Adrenal gland (tissue), 9 donors: ENCODE measurements at regions not wholly inside any gene's neighbourhood (a gene's known extent, or its start where the extent isn't known, plus 50 kb on each side); places are given as distances from the start of the nearest gene placed in this dataset.
A peak's percentile ranks its signal among the peaks of the same experiment; 100 is the strongest.

Experiments
- DNase-seq, 7 donors: peaks; one replicate each; pipeline ENCODE4 v3.0.0-alpha.2; 2019 to 2020
- H3K27ac ChIP-seq, 5 donors: fragments of 200-600 bp; sonication (generic) in 4 of 5; 1 replicate in 3 of 5; 2 replicates in 2 of 5; pipeline versions ENCODE4 v1.5.1 to v1.8.0; 2016 to 2020; ENCODE audit warnings: mild to moderate bottlenecking in 1 of 5
- H3K27me3 ChIP-seq: fragments of 200-600 bp; 2 replicates; pipeline ENCODE4 v1.8.0; 2021
- H3K36me3 ChIP-seq, 2 donors: fragments of 200-600 bp; replicated peaks in 1 of 2; 1 replicate in 1 of 2; 2 replicates in 1 of 2; pipeline versions ENCODE4 v1.5.1 to v1.8.0; 2018 to 2022
- H3K4me1 ChIP-seq, 2 donors: fragments of 200-600 bp; replicated peaks in 1 of 2; 1 replicate in 1 of 2; 2 replicates in 1 of 2; pipeline versions ENCODE4 v1.5.1 to v1.8.0; 2018 to 2021
- H3K4me3 ChIP-seq, 4 donors: fragments of 200-600 bp; sonication (generic) in 3 of 4; one replicate each; pipeline ENCODE4 v1.5.1; 2016 to 2018
- H3K9me3 ChIP-seq, 3 donors: fragments of 200-600 bp; sonication (generic) in 1 of 3; replicated peaks in 1 of 3; 1 replicate in 2 of 3; 2 replicates in 1 of 3; pipeline versions ENCODE4 v1.5.1 to v1.8.0; 2016 to 2021
- CTCF ChIP-seq, 6 experiments: fragments of 450-650 bp in 4 of 6; fragments of 200-600 bp in 2 of 6; sonication (generic) in 1 of 6; IDR thresholded peaks; 1 replicate in 5 of 6; 2 replicates in 1 of 6; pipeline versions ENCODE4 v1.5.1 to v1.8.0; 2016 to 2021; ENCODE audit warnings: antibody characterized with exemption in 6 of 6, mild to moderate bottlenecking in 2 of 6, moderate library complexity in 1 of 6
- POLR2A ChIP-seq, 2 donors: fragments of 450-650 bp; IDR thresholded peaks; one replicate each; pipeline ENCODE4 v1.6.1; 2017; ENCODE audit warnings: antibody characterized with exemption in 2 of 2, mild to moderate bottlenecking in 2 of 2, moderate library complexity in 1 of 2
- WGBS, 4 donors: extraction: QIAGEN DNeasy Blood & Tissue Kit in 2 of 4; methylation state at CpG; one replicate each; pipeline versions ENCODE4 v1.1.5 to v1.1.7; 2013 to 2017; 5-methylcytosine and 5-hydroxymethylcytosine counted together
- intact Hi-C, 2 donors: fragments of 100-400 bp; cut with DNase I; formaldehyde crosslinking; loops; one replicate each; pipeline versions ENCODE4 v1.14.1 to v1.15.0; 2022 to 2023
- donor health status: healthy with polysubstance abuse.
- donor health status: Bipolar disorder and iron deficiency.
- donor health status: DM: yes; HTN: yes; CAD: no.
- donor health status: DM: no; HTN: no; CAD: no.
- donor health status: DM: no; HTN: no; CAD: no.

- H3K9me3 ChIP-seq = no peaks in the 10 kb centered on the region
- H3K27ac ChIP-seq = no peak overlapping the region
- no peak overlapping the region for H3K4me3 ChIP-seq
- H3K4me1 ChIP-seq = no peaks in the 10 kb centered on the region
- TF ChIP-seq CTCF (IDR thresholded peaks at IDR 0.05) (no peak), POLR2A (IDR thresholded peaks at IDR 0.05) (no peak)
- no peak for DNase-seq
- intact Hi-C loops = no loop called here
- H3K27me3 ChIP-seq = no peaks in the 10 kb centered on the region
- no peaks in the 10 kb centered on the region for H3K36me3 ChIP-seq
Observed at GRCh38 chr5:52342361-52342760, 445.4 kb upstream of the ITGA1 start.

GRCh38 chr5:52356311-52356918, 431.3 kb upstream of the ITGA1 start:
- 19 to 22% (median 22%) methylated on average over 3 of the region's 3 CpGs for WGBS, 4 donors
- Histone ChIP-seq H3K36me3 (no peaks in the 10 kb centered on the region), H3K4me3 (no peak overlapping the region), H3K9me3 (no peaks in the 10 kb centered on the region), H3K27ac (no peak overlapping the region), H3K27me3 (no peaks in the 10 kb centered on the region), H3K4me1 (no peaks in the 10 kb centered on the region)
- TF ChIP-seq CTCF (IDR thresholded peaks at IDR 0.05) (peak; percentile 52 to 75 (median 68)), POLR2A (IDR thresholded peaks at IDR 0.05) (no peak)
- DNase-seq = no peak
- intact Hi-C loops = no loop called here

- no peak overlapping the region for H3K27ac ChIP-seq
- no peak for TF ChIP-seq POLR2A (IDR thresholded peaks at IDR 0.05)
- no peak for TF ChIP-seq CTCF (IDR thresholded peaks at IDR 0.05)
- H3K27me3 ChIP-seq = no peaks in the 10 kb centered on the region
- H3K36me3 ChIP-seq = no peaks in the 10 kb centered on the region
- no peak for DNase-seq
- H3K4me3 ChIP-seq = no peak overlapping the region
- no peaks in the 10 kb centered on the region for H3K9me3 ChIP-seq
- no peaks in the 10 kb centered on the region for H3K4me1 ChIP-seq
- intact Hi-C loops = no loop called here
Observed at GRCh38 chr5:52359261-52359660, 428.5 kb upstream of the ITGA1 start.

- Histone ChIP-seq H3K4me1 (no peaks in the 10 kb centered on the region), H3K27ac (no peak overlapping the region), H3K27me3 (no peaks in the 10 kb centered on the region), H3K9me3 (no peaks in the 10 kb centered on the region), H3K4me3 (no peak overlapping the region), H3K36me3 (no peaks in the 10 kb centered on the region)
- 67 to 91% (median 89%) methylated on average over 1 of the region's 1 CpG for WGBS, 4 donors
- intact Hi-C loops = no loop called here
- DNase-seq = no peak
- no peak for TF ChIP-seq POLR2A (IDR thresholded peaks at IDR 0.05)
- TF ChIP-seq CTCF (IDR thresholded peaks at IDR 0.05) = no peak
Observed at GRCh38 chr5:52360985-52361384, 426.7 kb upstream of the ITGA1 start.
